ENCODE measurements at regions not wholly inside any gene's neighbourhood (a gene's known extent, or its start where the extent isn't known, plus 50 kb on each side); places are given as distances from the start of the nearest gene placed in this dataset.
A peak's percentile ranks its signal among the peaks of the same experiment; 100 is the strongest.
"Not testable (repeated sequence)": the region's sequence is repeated elsewhere in the genome, so short reads cannot be mapped to it uniquely, and the experiment has no call there.

- Histone ChIP-seq H3K9me3 (no peaks in the 10 kb centered on the region), H3K4me1 (no peaks in the 10 kb centered on the region), H3K27me3 (no peaks in the 10 kb centered on the region), H3K36me3 (no peaks in the 10 kb centered on the region), H3K27ac (no peak overlapping the region), H3K4me3 (no peak overlapping the region)
- 36 to 38% methylated on average over 6 of the region's 6 CpGs for WGBS, 2 donors
- DNase-seq (peak; percentile 2 to 60), ATAC-seq (ENCODE audit: low FRiP score in 2 of 2) (peak in 1 of 2 donors; percentile 43)
- no peak for TF ChIP-seq CTCF (IDR thresholded peaks at IDR 0.05)
- TF ChIP-seq EP300 (IDR thresholded peaks at IDR 0.05): no peak
- TF ChIP-seq POLR2A (IDR thresholded peaks at IDR 0.05): no peak
- TF ChIP-seq POLR2AphosphoS5 (IDR thresholded peaks at IDR 0.05): no peak
Measured at GRCh38 chr4:127370604-127371003, 262.2 kb upstream of the INTU start.

- H3K36me3 ChIP-seq: no peaks in the 10 kb centered on the region
- ATAC-seq (ENCODE audit: low FRiP score in 2 of 2): no peak
- TF ChIP-seq POLR2AphosphoS5 (IDR thresholded peaks at IDR 0.05) (no peak), CTCF (IDR thresholded peaks at IDR 0.05) (no peak), EP300 (IDR thresholded peaks at IDR 0.05) (no peak), POLR2A (IDR thresholded peaks at IDR 0.05) (no peak)
- no peak overlapping the region for H3K27ac ChIP-seq
- DNase-seq: no peak
- H3K4me3 ChIP-seq: no peak overlapping the region
- H3K4me1 ChIP-seq: no peaks in the 10 kb centered on the region
- H3K9me3 ChIP-seq: no peaks in the 10 kb centered on the region
- WGBS, 2 donors: 68 to 72% methylated on average over 5 to 7 of the region's 7 CpGs
- no peaks in the 10 kb centered on the region for H3K27me3 ChIP-seq
Measured at GRCh38 chr4:127379499-127379898, 253.3 kb upstream of the INTU start.

- H3K9me3 ChIP-seq; H3K4me1 ChIP-seq; H3K27ac ChIP-seq; H3K27me3 ChIP-seq; H3K36me3 ChIP-seq; H3K4me3 ChIP-seq; ATAC-seq (ENCODE audit: low FRiP score in 2 of 2): not testable (repeated sequence)
- peak in 1 of 2 donors; percentile 66 for DNase-seq
- WGBS, 2 donors: 80 to 85% methylated on average over 1 to 13 of the region's 18 CpGs
Measured at GRCh38 chr4:127379948-127380347, 252.8 kb upstream of the INTU start.

GRCh38 chr4:127383666-127384065, 249.1 kb upstream of the INTU start:
- no peak for DNase-seq
- no peaks in the 10 kb centered on the region for H3K27me3 ChIP-seq
- H3K4me3 ChIP-seq: no peak overlapping the region
- no peaks in the 10 kb centered on the region for H3K4me1 ChIP-seq
- ATAC-seq (ENCODE audit: low FRiP score in 2 of 2): no peak
- TF ChIP-seq CTCF (IDR thresholded peaks at IDR 0.05) (no peak), EP300 (IDR thresholded peaks at IDR 0.05) (no peak), POLR2A (IDR thresholded peaks at IDR 0.05) (no peak), POLR2AphosphoS5 (IDR thresholded peaks at IDR 0.05) (no peak)
- H3K27ac ChIP-seq: no peak overlapping the region
- H3K36me3 ChIP-seq: no peaks in the 10 kb centered on the region
- H3K9me3 ChIP-seq: no peaks in the 10 kb centered on the region

GRCh38 chr4:127394516-127394915, 238.2 kb upstream of the INTU start:
- 67 to 79% methylated on average over 2 of the region's 2 CpGs for WGBS, 2 donors
- Histone ChIP-seq H3K27me3 (no peaks in the 10 kb centered on the region), H3K4me3 (no peak overlapping the region), H3K9me3 (no peaks in the 10 kb centered on the region), H3K4me1 (no peaks in the 10 kb centered on the region), H3K36me3 (no peaks in the 10 kb centered on the region), H3K27ac (no peak overlapping the region)
- TF ChIP-seq EP300 (IDR thresholded peaks at IDR 0.05) (no peak), POLR2AphosphoS5 (IDR thresholded peaks at IDR 0.05) (no peak), POLR2A (IDR thresholded peaks at IDR 0.05) (no peak), CTCF (IDR thresholded peaks at IDR 0.05) (no peak)
- DNase-seq (no peak), ATAC-seq (ENCODE audit: low FRiP score in 2 of 2) (no peak)
